HepG2 (cell line): ENCODE measurements at regions not wholly inside any gene's neighbourhood (a gene's known extent, or its start where the extent isn't known, plus 50 kb on each side); places are given as distances from the start of the nearest gene placed in this dataset.

Source experiments
- ATAC-seq: fragments of 200-7000 bp; cut with Tn5 transposase; 3 replicates; pipeline ENCODE4 v1.9.1; 2020; ENCODE audit warnings: mild to moderate bottlenecking, moderate library complexity
- BruUV-seq: library from RNA; stranded (reverse); fragments of 400-500 nt; replicated peaks from 2 replicates; lab custom pipeline; 2021; lab: Mats Ljungman, UMichigan
- CTCF ChIA-PET: fragments of 300-600 bp; formaldehyde crosslinking; extraction: SDS; loops from one replicate; lab custom pipeline; 2021; ENCODE audit warnings: low total read pairs, inconsistent platforms, low intra/inter-chr PET ratio; lab: Yijun Ruan, JAX
- POLR2A ChIA-PET: fragments of 350-600 bp; sonication (Branson Sonifier 250); formaldehyde crosslinking; loops from one replicate; lab custom pipeline; 2020; ENCODE audit warnings: antibody characterized with exemption, inconsistent platforms; lab: Yijun Ruan, JAX
- DNase-seq: peaks from one replicate; pipeline ENCODE4 v3.0.0-alpha.2; 2015; ENCODE audit warnings: low spot score
- FAIRE-seq: peaks from 3 replicates; lab custom pipeline; 2011; peaks lifted over from hg19 to GRCh38; lab: Jason Lieb, UNC
- H2AFZ ChIP-seq: one replicate; pipeline ENCODE4 v1.6.1; 2011; ENCODE audit warnings: low read length, inconsistent platforms
- H3K27ac ChIP-seq: fragments of 300-600 bp; 3 replicates; pipeline ENCODE4 v1.8.0; 2011; ENCODE audit warnings: mixed run types, mild to moderate bottlenecking, mixed read lengths, low read length, inconsistent platforms; ENCODE audit not compliant: insufficient read depth; ENCODE audit errors: extremely low read length
- H3K27me3 ChIP-seq, 2 experiments: fragments of 200-600 bp in 1 of 2; 2 replicates in 1 of 2; 3 replicates in 1 of 2; pipeline versions ENCODE4 v1.6.0 to v1.8.0; 2011; ENCODE audit warnings: low read length in 2 of 2, mild to moderate bottlenecking in 2 of 2, moderate library complexity in 2 of 2, inconsistent platforms in 1 of 2; ENCODE audit not compliant: insufficient read depth in 2 of 2, control insufficient read depth in 1 of 2
- H3K36me3 ChIP-seq, 2 experiments: fragments of 200-600 bp in 1 of 2; replicated peaks in 1 of 2; 2 replicates in 1 of 2; 3 replicates in 1 of 2; pipeline versions ENCODE4 v1.5.1 to v1.8.0; 2011; ENCODE audit warnings: low read length in 2 of 2, inconsistent platforms in 1 of 2; ENCODE audit not compliant: insufficient read depth in 2 of 2, control insufficient read depth in 1 of 2
- H3K4me1 ChIP-seq: 2 replicates; pipeline ENCODE4 v1.5.1; 2012; ENCODE audit warnings: low read length, inconsistent platforms; ENCODE audit not compliant: insufficient read depth
- H3K4me2 ChIP-seq: 2 replicates; pipeline ENCODE4 v1.6.0; 2011; ENCODE audit warnings: low read depth, low read length, inconsistent platforms
- H3K4me3 ChIP-seq, 3 experiments: fragments of 200-600 bp in 1 of 3; sonication (generic), shearing (Covaris generic) in 1 of 3; replicated peaks in 1 of 3; 2 replicates each; pipeline ENCODE4 v1.5.1; 2011 to 2016; ENCODE audit warnings: low read length in 3 of 3, inconsistent platforms in 2 of 3, low read depth in 2 of 3, mild to moderate bottlenecking in 2 of 3, control low read depth in 1 of 3, mixed read lengths in 1 of 3; ENCODE audit not compliant: insufficient read depth in 1 of 3
- H3K79me2 ChIP-seq: one replicate; pipeline ENCODE4 v1.6.1; 2011; ENCODE audit warnings: low read length, inconsistent platforms; ENCODE audit not compliant: insufficient read depth
- H3K9ac ChIP-seq: 2 replicates; pipeline ENCODE4 v1.6.0; 2011; ENCODE audit warnings: mild to moderate bottlenecking, low read depth, low read length, inconsistent platforms; ENCODE audit not compliant: insufficient read depth
- H3K9me3 ChIP-seq: 2 replicates; pipeline ENCODE4 v1.5.1; 2012; ENCODE audit warnings: mild to moderate bottlenecking, low read length
- H4K20me1 ChIP-seq: 2 replicates; pipeline ENCODE4 v1.6.0; 2011; ENCODE audit warnings: inconsistent platforms, mild to moderate bottlenecking, low read length, moderate library complexity; ENCODE audit not compliant: insufficient read depth
- ARNTL ChIP-seq: sonication (generic); formaldehyde crosslinking; IDR thresholded peaks from 2 replicates; pipeline ENCODE4 v1.4.0; 2020; ENCODE audit warnings: mild to moderate bottlenecking, missing genetic modification reagents
- HNRNPH1 ChIP-seq: fragments of 200-400 bp; formaldehyde crosslinking; optimal IDR thresholded peaks from 2 replicates; pipeline ENCODE3; 2017; ENCODE audit warnings: mild to moderate bottlenecking, low read depth, low read length
- ISL2 ChIP-seq: sonication (generic); formaldehyde crosslinking; IDR thresholded peaks from 2 replicates; pipeline ENCODE4 v1.5.0; 2020; ENCODE audit warnings: missing genetic modification reagents
- KLF11 ChIP-seq: IDR thresholded peaks from 2 replicates; pipeline ENCODE4 v1.6.1; 2016; ENCODE audit warnings: missing compliant biosample characterization
- MXI1 ChIP-seq: IDR thresholded peaks from 3 replicates; pipeline ENCODE4 v1.6.1; 2012; ENCODE audit warnings: low read depth, low read length, inconsistent platforms, borderline replicate concordance
- RAD21 ChIP-seq: fragments of 450-650 bp; formaldehyde crosslinking; IDR thresholded peaks from 2 replicates; pipeline ENCODE4 v1.5.0; 2020; ENCODE audit warnings: mild to moderate bottlenecking
- RFX5 ChIP-seq: IDR thresholded peaks from 2 replicates; pipeline ENCODE4 v1.6.1; 2011; ENCODE audit warnings: low read depth, low read length, improper control_type of control experiment
- TBX2 ChIP-seq: sonication (generic); formaldehyde crosslinking; IDR thresholded peaks from 2 replicates; pipeline ENCODE4 v1.5.0; 2020; ENCODE audit warnings: missing genetic modification reagents, mild to moderate bottlenecking, borderline replicate concordance
- ZMYM4 ChIP-seq: sonication (generic); formaldehyde crosslinking; IDR thresholded peaks from 2 replicates; pipeline ENCODE4 v1.8.1; 2023; ENCODE audit warnings: mild to moderate bottlenecking, missing genetic modification reagents
- ZNF20 ChIP-seq: sonication (generic); formaldehyde crosslinking; IDR thresholded peaks from 2 replicates; pipeline ENCODE4 v1.4.0; 2020; ENCODE audit warnings: mild to moderate bottlenecking, moderate library complexity, missing genetic modification reagents
- ZNF234 ChIP-seq: sonication (generic); formaldehyde crosslinking; conservative IDR thresholded peaks from 2 replicates; pipeline ENCODE4 v1.5.1; 2020; ENCODE audit warnings: mild to moderate bottlenecking, missing genetic modification reagents
- ZNF292 ChIP-seq: sonication (generic); formaldehyde crosslinking; IDR thresholded peaks from 2 replicates; pipeline ENCODE4 v1.8.1; 2022; ENCODE audit warnings: mild to moderate bottlenecking, low read depth, missing genetic modification reagents, borderline replicate concordance
- ZNF546 ChIP-seq: sonication (generic); formaldehyde crosslinking; conservative IDR thresholded peaks from 2 replicates; pipeline ENCODE4 v1.8.1; 2023; ENCODE audit warnings: mild to moderate bottlenecking, missing genetic modification reagents
- ZNF639 ChIP-seq: conservative IDR thresholded peaks from 2 replicates; pipeline ENCODE4 v1.6.1; 2018; ENCODE audit warnings: missing genetic modification reagents
- ZSCAN30 ChIP-seq: sonication (generic); formaldehyde crosslinking; IDR thresholded peaks from 2 replicates; pipeline ENCODE4 v1.5.0; 2020; ENCODE audit warnings: mild to moderate bottlenecking, missing genetic modification reagents
- WGBS: methylation state at CpG from one replicate; pipeline ENCODE4 v1.1.6; 2017; ENCODE audit warnings: low lambda C conversion rate; 5-methylcytosine and 5-hydroxymethylcytosine counted together
- in situ Hi-C: cut with HindIII; loops from 2 replicates; pipeline ENCODE4 v1.10.0; 2017; ENCODE audit warnings: low pct_unique_long_range_greater_than_20kb; ENCODE audit not compliant: extremely low pct_ligation_motif_present
- intact Hi-C: fragments of 100-400 bp; cut with micrococcal nuclease; formaldehyde crosslinking; loops from one replicate; pipeline ENCODE4 v1.10.0; 2022; ENCODE audit not compliant: unreplicated experiment
- TF ChIP-seq, protein P1 (sequence below): sonication (generic); formaldehyde crosslinking; IDR thresholded peaks from 2 replicates; pipeline ENCODE4 v1.4.0; 2020; ENCODE audit warnings: mild to moderate bottlenecking, low read depth, missing genetic modification reagents
- TF ChIP-seq, protein P2 (sequence below): sonication (generic); formaldehyde crosslinking; IDR thresholded peaks from 2 replicates; pipeline ENCODE4 v1.4.0; 2020; ENCODE audit warnings: low read depth, mild to moderate bottlenecking, missing genetic modification reagents

- no peak for ATAC-seq
- TF ChIP-seq ZNF20 (CRISPR knock-in tag) (no peak), ARNTL (CRISPR knock-in tag) (no peak), ISL2 (no peak), MXI1 (no peak), KLF11 (CRISPR knock-in tag) (no peak), ZSCAN30 (CRISPR knock-in tag) (no peak), ZNF639 (CRISPR knock-in tag) (no peak), HNRNPH1 (no peak), RAD21 (CRISPR knock-in tag) (no peak), ZNF292 (CRISPR knock-in tag) (no peak), ZNF546 (CRISPR knock-in tag) (no peak), TBX2 (no peak), RFX5 (no peak), ZMYM4 (CRISPR knock-in tag) (no peak), ZNF234 (no peak)
- TF ChIP-seq, protein P1, sequence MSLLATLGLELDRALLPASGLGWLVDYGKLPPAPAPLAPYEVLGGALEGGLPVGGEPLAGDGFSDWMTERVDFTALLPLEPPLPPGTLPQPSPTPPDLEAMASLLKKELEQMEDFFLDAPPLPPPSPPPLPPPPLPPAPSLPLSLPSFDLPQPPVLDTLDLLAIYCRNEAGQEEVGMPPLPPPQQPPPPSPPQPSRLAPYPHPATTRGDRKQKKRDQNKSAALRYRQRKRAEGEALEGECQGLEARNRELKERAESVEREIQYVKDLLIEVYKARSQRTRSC = no peak
- TF ChIP-seq, protein P2, sequence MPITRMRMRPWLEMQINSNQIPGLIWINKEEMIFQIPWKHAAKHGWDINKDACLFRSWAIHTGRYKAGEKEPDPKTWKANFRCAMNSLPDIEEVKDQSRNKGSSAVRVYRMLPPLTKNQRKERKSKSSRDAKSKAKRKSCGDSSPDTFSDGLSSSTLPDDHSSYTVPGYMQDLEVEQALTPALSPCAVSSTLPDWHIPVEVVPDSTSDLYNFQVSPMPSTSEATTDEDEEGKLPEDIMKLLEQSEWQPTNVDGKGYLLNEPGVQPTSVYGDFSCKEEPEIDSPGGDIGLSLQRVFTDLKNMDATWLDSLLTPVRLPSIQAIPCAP (CRISPR knock-in tag) = no peak
- peaks cover 0 to 20% of the 10 kb centered on the region in 2 experiments; a peak in 3 of 5 replicates for H3K27me3 ChIP-seq
- no peak overlapping the region for H3K4me2 ChIP-seq
- H3K4me1 ChIP-seq = no peaks in the 10 kb centered on the region
- H3K9me3 ChIP-seq = no peaks in the 10 kb centered on the region
- H3K27ac ChIP-seq = no peak overlapping the region
- POLR2A ChIA-PET = no interaction called here
- in situ Hi-C loops (no loop called here), intact Hi-C loops (loop anchor here (5.0 kb wide), 1 partner anchor 34 kb away; no protein-coding TSS in a partner anchor)
- WGBS = 5% methylated on average over 4 of the region's 4 CpGs
- H3K79me2 ChIP-seq = no peaks in the 10 kb centered on the region
- no peak for DNase-seq
- H2AFZ ChIP-seq = no peak overlapping the region
- H4K20me1 ChIP-seq = no peaks in the 10 kb centered on the region
- CTCF ChIA-PET = no interaction called here
- H3K9ac ChIP-seq = no peak overlapping the region
- BruUV-seq = no TSS peak
- no peak for FAIRE-seq
- H3K4me3 ChIP-seq = no peak overlapping the region
- H3K36me3 ChIP-seq = no peaks in the 10 kb centered on the region
These were observed 129.3 kb upstream of the MLN start for GRCh38 chr6:33933101-33933500.
